SK-N-SH (cell line): ENCODE measurements at regions not wholly inside any gene's neighbourhood (a gene's known extent, or its start where the extent isn't known, plus 50 kb on each side); places are given as distances from the start of the nearest gene placed in this dataset.

ENCODE experiments used
- CTCF ChIA-PET: fragments of 300-600, 350-600 bp; formaldehyde crosslinking; extraction: SDS; loops from one replicate; lab custom pipeline; 2021; lab: Yijun Ruan, JAX
- POLR2A ChIA-PET: fragments of 350-600 bp; sonication (Branson Sonifier 250); formaldehyde crosslinking; extraction: SDS; loops from one replicate; lab custom pipeline; 2020; ENCODE audit warnings: antibody characterized with exemption, inconsistent platforms; lab: Yijun Ruan, JAX
- DNase-seq: peaks from one replicate; pipeline ENCODE4 v3.0.0; 2012
- H2AFZ ChIP-seq: fragments of 200-600 bp; sonication (generic); 2 replicates; pipeline ENCODE4 v1.8.1; 2016; ENCODE audit warnings: antibody characterized with exemption, mild to moderate bottlenecking, low read depth
- H3F3A ChIP-seq: fragments of 200-600 bp; sonication (generic); replicated peaks from 2 replicates; pipeline ENCODE3; 2016; ENCODE audit warnings: antibody characterized with exemption, mild to moderate bottlenecking; ENCODE audit not compliant: insufficient read depth
- H3K27ac ChIP-seq, 2 experiments: fragments of 200-500 bp in 1 of 2; fragments of 200-600 bp in 1 of 2; sonication (Bioruptor generic) in 1 of 2; sonication (generic), shearing (Covaris generic) in 1 of 2; 2 replicates each; pipeline versions ENCODE4 v1.5.1 to v1.6.1; 2014 to 2016; ENCODE audit warnings: low read depth in 2 of 2, inconsistent platforms in 1 of 2, low read length in 1 of 2, mild to moderate bottlenecking in 1 of 2, mixed read lengths in 1 of 2
- H3K27me3 ChIP-seq: fragments of 200-600 bp; sonication (generic), shearing (Covaris generic); 2 replicates; pipeline ENCODE4 v1.6.1; 2016; ENCODE audit warnings: mixed run types; ENCODE audit not compliant: insufficient read depth
- H3K36me3 ChIP-seq, 2 experiments: fragments of 200-500 bp in 1 of 2; fragments of 200-600 bp in 1 of 2; sonication (Bioruptor generic) in 1 of 2; sonication (generic) in 1 of 2; replicated peaks in 1 of 2; 2 replicates each; pipeline versions ENCODE3 to v1.5.1; 2014 to 2016; ENCODE audit warnings: low read length in 1 of 2, mild to moderate bottlenecking in 1 of 2; ENCODE audit not compliant: insufficient read depth in 2 of 2, control insufficient read depth in 1 of 2
- H3K4me1 ChIP-seq, 2 experiments: fragments of 200-500 bp in 1 of 2; fragments of 200-600 bp in 1 of 2; sonication (Bioruptor generic) in 1 of 2; sonication (generic), shearing (Covaris generic) in 1 of 2; 2 replicates each; pipeline versions ENCODE4 v1.5.1 to v1.6.1; 2014 to 2016; ENCODE audit warnings: low read depth in 1 of 2, low read length in 1 of 2, mixed run types in 1 of 2; ENCODE audit not compliant: insufficient read depth in 2 of 2, control insufficient read depth in 1 of 2
- H3K4me2 ChIP-seq: fragments of 200-600 bp; sonication (generic), shearing (Covaris generic); 2 replicates; pipeline ENCODE4 v1.6.1; 2017; ENCODE audit warnings: mixed run types
- H3K4me3 ChIP-seq, 2 experiments: fragments of 200-500 bp in 1 of 2; fragments of 200-600 bp in 1 of 2; sonication (Bioruptor generic) in 1 of 2; sonication (generic), shearing (Covaris generic) in 1 of 2; 2 replicates each; pipeline versions ENCODE4 v1.5.1 to v1.8.1; 2014 to 2016; ENCODE audit warnings: low read depth in 2 of 2, inconsistent platforms in 1 of 2, low read length in 1 of 2, mild to moderate bottlenecking in 1 of 2, mixed read lengths in 1 of 2, moderate library complexity in 1 of 2
- H3K79me2 ChIP-seq: fragments of 200-600 bp; sonication (generic); 2 replicates; pipeline ENCODE4 v1.8.1; 2017; ENCODE audit warnings: mild to moderate bottlenecking; ENCODE audit not compliant: insufficient read depth
- H3K9ac ChIP-seq: fragments of 200-600 bp; sonication (generic); 2 replicates; pipeline ENCODE4 v1.6.1; 2017; ENCODE audit warnings: mixed run types
- H3K9me2 ChIP-seq: fragments of 200-600 bp; sonication (generic); 2 replicates; pipeline ENCODE4 v1.6.1; 2017; ENCODE audit warnings: mixed run types
- H3K9me3 ChIP-seq: fragments of 200-600 bp; sonication (generic); 2 replicates; pipeline ENCODE4 v1.6.1; 2017; ENCODE audit warnings: mixed run types, mild to moderate bottlenecking, moderate library complexity
- H4K20me1 ChIP-seq: fragments of 200-600 bp; sonication (generic); 2 replicates; pipeline ENCODE4 v1.6.1; 2017; ENCODE audit warnings: mild to moderate bottlenecking, mixed run types; ENCODE audit not compliant: insufficient read depth
- ELF1 ChIP-seq: IDR thresholded peaks from 2 replicates; pipeline ENCODE4 v1.4.0; 2012
- EP300 ChIP-seq, 2 experiments: IDR thresholded peaks; 2 replicates each; pipeline versions ENCODE4 v1.4.0 to v1.6.1; 2012; ENCODE audit warnings: borderline replicate concordance in 1 of 2, low read depth in 1 of 2, low read length in 1 of 2
- FOXJ3 ChIP-seq: sonication (generic); formaldehyde crosslinking; IDR thresholded peaks from 2 replicates; pipeline ENCODE4 v1.5.1; 2020; ENCODE audit warnings: mild to moderate bottlenecking, missing genetic modification reagents
- GATA2 ChIP-seq: sonication (generic); formaldehyde crosslinking; IDR thresholded peaks from 2 replicates; pipeline ENCODE4 v1.5.0; 2020; ENCODE audit warnings: mild to moderate bottlenecking, missing genetic modification reagents
- JUND ChIP-seq: IDR thresholded peaks from 2 replicates; pipeline ENCODE4 v1.4.0; 2012
- NFIC ChIP-seq: IDR thresholded peaks from 2 replicates; pipeline ENCODE4 v1.4.0; 2012; ENCODE audit warnings: borderline replicate concordance
- NRF1 ChIP-seq: IDR thresholded peaks from 2 replicates; pipeline ENCODE4 v1.6.1; 2012; ENCODE audit warnings: low read depth, mild to moderate bottlenecking, low read length
- POLR2AphosphoS5 ChIP-seq: IDR thresholded peaks from 2 replicates; pipeline ENCODE4 v1.6.1; 2012; ENCODE audit warnings: low read depth, low read length
- REST ChIP-seq: IDR thresholded peaks from 2 replicates; pipeline ENCODE4 v1.6.1; 2012; ENCODE audit warnings: mild to moderate bottlenecking, low read depth, low read length, moderate library complexity
- RFX5 ChIP-seq: IDR thresholded peaks from 2 replicates; pipeline ENCODE4 v1.6.1; 2012; ENCODE audit warnings: mild to moderate bottlenecking, improper control_type of control experiment, low read length
- SIN3A ChIP-seq: IDR thresholded peaks from 2 replicates; pipeline ENCODE4 v1.6.1; 2012; ENCODE audit warnings: low read depth, mild to moderate bottlenecking, low read length, moderate library complexity, borderline replicate concordance
- TAF1 ChIP-seq: IDR thresholded peaks from 2 replicates; pipeline ENCODE4 v1.6.1; 2012; ENCODE audit warnings: low read depth, mild to moderate bottlenecking, low read length, moderate library complexity, borderline replicate concordance
- TCF12 ChIP-seq: IDR thresholded peaks from 2 replicates; pipeline ENCODE4 v1.4.0; 2012
- USF1 ChIP-seq: IDR thresholded peaks from 2 replicates; pipeline ENCODE4 v1.4.0; 2012; ENCODE audit warnings: low read depth, borderline replicate concordance
- USF2 ChIP-seq: fragments of 150-350 bp; IDR thresholded peaks from 2 replicates; pipeline ENCODE4 v1.6.1; 2017; ENCODE audit warnings: antibody characterized with exemption, low read length, low read depth, borderline replicate concordance
- YY1 ChIP-seq: IDR thresholded peaks from 2 replicates; pipeline ENCODE4 v1.4.0; 2012; ENCODE audit warnings: low read depth, mild to moderate bottlenecking
- WGBS: methylation state at CpG from one replicate; pipeline ENCODE4 v1.1.6; 2017; ENCODE audit warnings: low lambda C conversion rate; 5-methylcytosine and 5-hydroxymethylcytosine counted together
- TF ChIP-seq, protein P1 (sequence below): IDR thresholded peaks from 2 replicates; pipeline ENCODE4 v1.4.0; 2012; ENCODE audit warnings: low read depth
- TF ChIP-seq, protein P2 (sequence below): fragments of 200-600 bp; sonication (generic); IDR thresholded peaks from 2 replicates; pipeline ENCODE4 v1.6.1; 2017; ENCODE audit warnings: antibody characterized with exemption, mild to moderate bottlenecking, moderate library complexity

DNA sequence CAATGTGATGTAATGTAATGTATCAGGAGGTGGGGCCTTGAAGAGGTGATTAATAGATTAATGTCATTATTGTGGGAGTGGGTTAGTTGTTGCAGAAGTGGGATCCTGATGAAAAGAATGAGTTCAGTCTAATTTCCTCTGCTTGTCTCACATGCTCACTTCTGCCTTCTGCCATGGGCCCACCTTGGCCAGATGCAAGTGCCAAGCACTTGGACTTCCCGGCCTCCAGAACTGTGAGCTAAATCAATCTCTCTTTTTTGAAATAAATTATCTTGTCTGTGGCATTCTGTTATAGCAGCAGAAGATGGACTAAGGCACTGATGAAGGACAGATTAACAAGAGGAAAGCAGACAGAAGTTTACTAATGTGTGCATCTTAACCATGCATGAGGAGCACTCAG is 123.9 kb downstream of the ETS2 start (continued):
- no peak for TF ChIP-seq REST
- no peak for TF ChIP-seq TCF12
- no peak for TF ChIP-seq EP300 (IDR thresholded peaks at IDR 0.05; ENCODE audit: borderline replicate concordance in 1 of 2, low read depth in 1 of 2, low read length in 1 of 2)
- TF ChIP-seq SIN3A: no peak
- TF ChIP-seq USF1: no peak
- TF ChIP-seq USF2: no peak
- no peak for TF ChIP-seq NFIC
- no peak for TF ChIP-seq JUND
- TF ChIP-seq, all 33 proteins: peak for 0

DNA sequence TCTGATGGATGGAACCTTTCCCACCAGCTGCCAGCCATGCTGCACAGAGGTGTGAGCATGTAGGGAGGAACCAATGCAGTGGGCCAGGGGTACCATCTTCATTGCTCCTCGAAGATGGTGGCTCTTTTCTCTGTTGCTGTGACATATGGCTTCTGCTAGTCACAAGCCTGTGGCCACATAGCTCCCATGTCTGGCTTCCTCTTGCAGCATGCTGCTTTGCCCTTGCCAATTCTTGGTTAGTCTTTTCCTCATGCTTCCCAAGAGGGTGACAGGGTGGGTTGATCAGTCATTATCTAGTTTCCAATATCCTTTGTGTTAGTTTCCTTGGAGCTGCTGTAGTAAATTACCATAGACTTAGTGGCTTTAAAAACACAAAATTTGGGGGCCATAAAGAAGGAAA is 123.4 kb downstream of the ETS2 start:
- CTCF ChIA-PET: no interaction called here
- WGBS: 86% methylated on average over 1 of the region's 1 CpG

More for the DNA sequence above, 123.4 kb downstream of the ETS2 start:
- POLR2A ChIA-PET: no interaction called here
- H3K79me2 ChIP-seq: no peaks in the 10 kb centered on the region
- H3K27me3 ChIP-seq: no peaks in the 10 kb centered on the region
- TF ChIP-seq RFX5 (no peak), YY1 (no peak), FOXJ3 (no peak), REST (no peak), TAF1 (no peak), GATA2 (CRISPR knock-in tag) (no peak), NRF1 (no peak), ELF1 (no peak), POLR2AphosphoS5 (no peak)
- TF ChIP-seq, protein P1, sequence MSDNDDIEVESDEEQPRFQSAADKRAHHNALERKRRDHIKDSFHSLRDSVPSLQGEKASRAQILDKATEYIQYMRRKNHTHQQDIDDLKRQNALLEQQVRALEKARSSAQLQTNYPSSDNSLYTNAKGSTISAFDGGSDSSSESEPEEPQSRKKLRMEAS: no peak
- TF ChIP-seq, protein P2, sequence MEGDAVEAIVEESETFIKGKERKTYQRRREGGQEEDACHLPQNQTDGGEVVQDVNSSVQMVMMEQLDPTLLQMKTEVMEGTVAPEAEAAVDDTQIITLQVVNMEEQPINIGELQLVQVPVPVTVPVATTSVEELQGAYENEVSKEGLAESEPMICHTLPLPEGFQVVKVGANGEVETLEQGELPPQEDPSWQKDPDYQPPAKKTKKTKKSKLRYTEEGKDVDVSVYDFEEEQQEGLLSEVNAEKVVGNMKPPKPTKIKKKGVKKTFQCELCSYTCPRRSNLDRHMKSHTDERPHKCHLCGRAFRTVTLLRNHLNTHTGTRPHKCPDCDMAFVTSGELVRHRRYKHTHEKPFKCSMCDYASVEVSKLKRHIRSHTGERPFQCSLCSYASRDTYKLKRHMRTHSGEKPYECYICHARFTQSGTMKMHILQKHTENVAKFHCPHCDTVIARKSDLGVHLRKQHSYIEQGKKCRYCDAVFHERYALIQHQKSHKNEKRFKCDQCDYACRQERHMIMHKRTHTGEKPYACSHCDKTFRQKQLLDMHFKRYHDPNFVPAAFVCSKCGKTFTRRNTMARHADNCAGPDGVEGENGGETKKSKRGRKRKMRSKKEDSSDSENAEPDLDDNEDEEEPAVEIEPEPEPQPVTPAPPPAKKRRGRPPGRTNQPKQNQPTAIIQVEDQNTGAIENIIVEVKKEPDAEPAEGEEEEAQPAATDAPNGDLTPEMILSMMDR: no peak
- TF ChIP-seq, all 33 proteins: peak for 0
- no peaks in the 10 kb centered on the region for H3K9me3 ChIP-seq
- H3K9ac ChIP-seq: no peak overlapping the region
- no peak overlapping the region for H3K4me3 ChIP-seq
- H3K4me1 ChIP-seq: peaks cover 0 to 12% of the 10 kb centered on the region in 2 experiments; a peak in 3 of 4 replicates
- no peaks in the 10 kb centered on the region for H3F3A ChIP-seq
- no peak overlapping the region for H3K4me2 ChIP-seq
- DNase-seq: no peak
- H3K27ac ChIP-seq: no peak overlapping the region
- H3K36me3 ChIP-seq: no peaks in the 10 kb centered on the region
- H3K9me2 ChIP-seq: no peaks in the 10 kb centered on the region
- no peaks in the 10 kb centered on the region for H4K20me1 ChIP-seq
- no peak overlapping the region for H2AFZ ChIP-seq
